ENCODE measurements at regions not wholly inside any gene's neighbourhood (a gene's known extent, or its start where the extent isn't known, plus 50 kb on each side); places are given as distances from the start of the nearest gene placed in this dataset.

DNA sequence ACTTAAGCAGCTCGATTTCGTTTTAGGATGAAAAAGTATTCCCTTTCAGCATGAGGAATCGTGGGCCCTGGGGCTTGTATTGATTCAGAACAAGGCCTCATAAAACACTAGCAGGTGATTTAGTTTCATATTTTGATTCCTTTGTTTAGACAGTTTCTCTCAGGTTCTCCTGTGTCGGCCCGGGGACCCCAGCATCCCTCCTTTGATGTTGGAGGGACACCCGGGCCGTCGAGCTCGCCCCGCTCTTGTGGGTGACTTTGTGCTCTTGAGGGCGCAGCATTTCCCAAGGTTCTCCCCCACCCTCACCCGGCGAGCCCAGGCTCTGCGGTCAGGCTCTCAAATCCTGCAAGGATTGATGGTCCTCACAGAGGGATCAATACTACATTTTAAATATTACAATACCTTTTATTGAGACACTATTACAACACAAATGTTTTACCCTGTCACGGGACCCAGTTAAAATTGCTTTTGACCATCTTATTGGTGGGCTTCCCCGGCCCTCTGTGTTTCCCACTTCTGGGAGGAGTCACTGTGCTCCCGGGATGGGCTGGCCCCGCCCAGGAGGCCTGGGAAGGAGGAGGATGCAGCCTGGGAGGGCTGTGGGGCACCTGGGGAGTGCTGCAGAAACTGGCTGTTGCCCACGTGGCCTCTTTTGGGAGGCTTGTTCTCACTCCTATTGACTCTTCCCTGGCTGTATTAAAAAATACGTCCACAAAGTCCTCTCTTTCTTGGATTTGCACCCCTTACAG lies 222.6 kb downstream of the INSIG2 start:
- no peak for DNase-seq

DNA sequence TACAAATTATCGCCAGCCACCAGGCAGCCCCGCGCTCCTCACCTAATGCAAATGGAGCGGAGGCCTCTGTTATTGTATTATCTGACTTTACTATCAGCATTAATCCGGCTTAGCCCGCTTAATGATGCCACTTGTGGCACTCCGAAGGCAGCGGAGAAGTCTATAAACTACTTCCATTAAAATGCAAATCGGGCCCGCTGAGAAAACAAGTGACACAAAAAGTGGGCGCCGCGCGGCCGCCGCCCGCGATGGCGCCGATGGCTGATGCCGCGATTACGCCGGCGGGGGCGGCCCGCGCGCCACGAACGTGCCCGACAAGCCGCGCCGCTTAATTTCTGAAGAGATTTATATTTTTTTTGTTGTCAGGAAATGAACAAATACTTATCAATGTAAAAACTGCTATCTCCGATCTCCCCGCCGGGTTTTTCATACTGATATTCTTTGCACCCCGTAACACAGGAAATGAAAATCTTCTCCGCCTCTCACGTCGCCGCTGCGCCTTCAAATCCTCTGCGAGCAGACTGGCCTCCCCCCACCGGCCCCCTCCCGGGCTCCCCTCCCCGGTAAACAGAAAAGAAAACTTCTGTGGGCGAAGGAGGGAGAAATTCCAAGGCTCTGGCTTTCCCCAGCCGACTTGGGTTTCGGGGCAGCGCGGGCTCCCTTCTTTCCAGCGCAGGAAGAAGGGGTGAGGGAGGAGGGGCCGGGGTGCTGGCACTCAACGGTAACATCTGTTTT lies 221.8 kb downstream of the INSIG2 start:
- no peak for DNase-seq

DNA sequence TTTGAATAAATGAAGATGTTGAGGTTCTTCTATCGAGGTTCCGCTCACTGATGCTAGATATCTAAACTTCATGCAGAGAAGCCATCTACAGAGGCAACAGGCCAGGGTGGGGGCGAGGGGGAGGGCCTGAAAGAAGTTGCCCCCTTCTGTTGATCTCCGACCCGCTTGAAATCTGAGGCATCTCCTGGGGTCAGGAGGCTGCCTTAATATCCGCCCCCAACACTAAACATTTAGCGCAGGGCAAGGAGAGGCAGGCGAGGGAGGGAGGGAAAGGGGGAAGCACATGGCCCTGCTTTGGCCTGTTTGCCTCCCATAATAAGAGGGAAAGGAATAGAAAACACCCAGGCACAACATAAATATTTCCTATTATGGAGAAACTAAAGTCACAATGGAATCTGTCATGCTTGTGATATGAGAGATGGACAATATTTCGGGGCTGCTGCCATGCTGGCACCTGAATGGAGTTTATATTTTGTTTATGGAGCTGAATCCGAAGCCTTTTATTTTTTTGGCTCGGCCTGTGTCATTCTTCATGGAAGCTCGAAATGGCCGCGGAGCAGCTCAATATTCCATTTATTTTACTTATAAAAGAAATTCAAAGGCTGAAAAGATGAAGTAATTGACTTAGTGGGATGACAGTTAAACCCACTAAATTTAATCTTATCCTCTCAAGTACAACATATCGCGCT lies 221.1 kb downstream of the INSIG2 start:
- no peak for DNase-seq

DNA sequence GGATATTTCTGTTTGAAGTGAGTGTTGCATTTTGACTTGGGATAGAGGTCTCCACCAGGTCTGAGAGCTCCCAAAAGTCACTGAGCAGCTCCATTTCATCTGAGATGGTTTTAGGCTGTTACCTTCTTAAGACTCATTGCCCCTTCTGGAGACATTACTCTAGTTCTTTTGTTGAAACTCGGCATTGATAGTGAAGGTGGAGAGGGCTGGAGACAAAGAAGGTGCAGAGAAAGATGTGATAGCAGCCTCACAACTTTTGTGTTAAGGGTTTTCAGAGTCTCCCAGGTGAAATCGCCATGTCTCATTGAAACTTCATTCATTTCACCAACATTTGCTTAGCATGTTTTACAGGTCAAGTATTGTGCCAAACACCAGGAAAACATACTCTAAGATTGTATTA lies 219.6 kb downstream of the INSIG2 start:
- DNase-seq: no peak

DNA sequence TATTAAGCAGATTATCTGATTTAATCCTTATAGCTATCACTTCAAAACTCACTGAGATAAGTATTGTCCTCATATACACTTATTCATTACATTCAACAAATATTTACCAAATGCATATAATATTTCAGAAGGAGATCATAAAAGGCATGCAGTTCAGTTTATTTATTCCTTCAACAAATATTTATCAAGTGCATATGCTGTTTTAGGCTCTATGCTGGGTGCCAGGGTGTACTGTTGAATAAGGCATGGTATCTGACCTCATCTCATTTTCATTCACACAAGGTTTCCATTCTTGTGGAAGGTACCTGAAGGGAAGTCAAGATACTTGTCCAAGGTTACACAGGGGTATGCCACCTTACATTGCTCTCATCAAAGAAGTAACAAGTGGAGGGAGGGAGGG lies 213.0 kb downstream of the INSIG2 start:
- DNase-seq: no peak

DNA sequence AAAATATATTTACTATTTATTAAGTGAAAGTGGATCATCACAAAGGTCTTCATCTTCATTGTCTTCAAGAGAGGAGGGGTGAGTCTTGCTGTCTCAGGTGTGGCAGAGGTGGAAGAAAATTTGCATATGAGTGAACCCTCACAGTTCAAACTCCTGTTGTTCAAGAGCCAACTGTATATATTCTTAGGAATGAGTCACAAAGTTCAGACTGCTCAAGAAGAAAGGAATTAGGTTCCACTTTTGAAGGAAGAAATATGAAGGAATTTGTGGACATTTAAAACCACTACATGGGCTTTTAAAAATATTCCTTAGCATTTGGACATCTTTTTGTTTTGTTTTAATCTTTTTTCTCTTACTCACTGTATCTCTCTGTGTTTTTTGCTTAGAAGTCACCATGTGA lies 212.6 kb downstream of the INSIG2 start:
- DNase-seq: no peak

DNA sequence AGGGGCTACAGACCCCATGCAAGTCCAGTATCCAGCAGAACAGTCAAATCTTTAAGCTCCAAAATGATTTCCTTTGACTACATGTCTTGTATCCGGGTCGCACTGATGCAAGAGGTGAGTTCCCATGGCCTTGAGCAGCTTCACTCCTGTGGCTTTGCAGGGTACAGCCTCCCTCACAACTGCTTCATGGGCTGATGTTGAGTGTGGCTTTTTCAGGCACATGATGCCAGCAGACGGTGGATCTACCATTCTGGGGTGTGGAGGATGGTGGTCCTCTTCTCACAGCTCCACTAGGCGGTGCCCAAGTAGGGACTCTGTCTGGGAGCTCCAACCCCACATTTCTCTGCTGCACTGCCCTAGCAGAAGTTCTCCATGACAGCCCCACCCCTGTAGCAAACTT lies 208.4 kb downstream of the INSIG2 start:
- DNase-seq: no peak

DNA sequence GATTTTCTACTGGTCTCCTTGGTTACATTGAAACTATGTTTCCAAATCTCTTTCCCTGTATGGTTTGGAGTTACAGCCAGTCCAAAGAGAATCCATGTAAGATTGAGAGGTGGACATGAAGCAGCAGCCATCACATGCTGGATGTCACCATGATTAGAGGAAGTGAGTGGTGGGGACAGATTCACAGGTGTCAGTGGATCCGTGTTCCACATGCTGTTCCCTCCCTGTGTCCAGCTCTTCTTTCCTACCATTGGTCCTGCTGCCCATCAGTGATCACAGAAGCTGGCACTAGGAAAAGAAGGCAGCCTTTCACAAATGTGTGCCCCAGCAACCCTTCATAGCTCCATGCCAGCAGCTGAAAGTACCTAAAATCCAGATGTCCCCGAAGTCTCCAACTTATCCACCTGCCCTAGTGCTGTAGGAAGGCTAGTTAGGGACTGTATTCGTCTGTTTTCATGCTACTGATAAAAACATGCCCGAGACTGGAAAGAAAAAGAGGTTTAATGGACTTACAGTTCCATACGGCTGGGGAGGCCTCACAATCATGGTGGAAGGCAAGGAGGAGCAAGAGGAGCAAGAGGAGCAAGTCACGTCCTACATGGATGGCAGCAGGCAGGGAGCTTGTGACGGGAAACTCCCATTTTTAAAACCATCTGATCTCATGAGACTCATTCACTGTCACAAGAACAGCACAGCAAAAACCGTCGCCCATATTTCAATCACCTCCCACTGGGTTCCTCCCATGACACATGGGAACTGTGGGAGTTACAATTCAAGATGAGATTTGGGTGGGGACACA lies 207.5 kb downstream of the INSIG2 start:
- no peak for DNase-seq

DNA sequence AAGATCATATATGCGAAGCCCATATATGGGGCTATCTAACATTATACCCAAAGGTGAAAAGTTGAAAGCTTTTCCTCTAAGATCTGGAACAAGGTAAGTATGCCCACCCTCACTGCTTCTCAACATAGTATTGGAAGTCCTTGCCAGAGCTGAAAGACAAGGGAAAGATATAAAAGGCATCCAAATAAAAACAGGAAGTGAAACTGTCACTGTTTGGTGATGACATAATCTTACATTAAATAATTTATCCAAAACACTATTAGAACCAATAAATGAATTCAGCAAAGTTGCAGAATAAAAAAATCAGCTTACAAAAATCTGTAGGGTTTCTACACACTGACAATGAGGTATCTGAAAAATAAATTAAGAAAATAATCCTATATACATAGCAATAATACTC lies 205.8 kb downstream of the INSIG2 start:
- no peak for DNase-seq

DNA sequence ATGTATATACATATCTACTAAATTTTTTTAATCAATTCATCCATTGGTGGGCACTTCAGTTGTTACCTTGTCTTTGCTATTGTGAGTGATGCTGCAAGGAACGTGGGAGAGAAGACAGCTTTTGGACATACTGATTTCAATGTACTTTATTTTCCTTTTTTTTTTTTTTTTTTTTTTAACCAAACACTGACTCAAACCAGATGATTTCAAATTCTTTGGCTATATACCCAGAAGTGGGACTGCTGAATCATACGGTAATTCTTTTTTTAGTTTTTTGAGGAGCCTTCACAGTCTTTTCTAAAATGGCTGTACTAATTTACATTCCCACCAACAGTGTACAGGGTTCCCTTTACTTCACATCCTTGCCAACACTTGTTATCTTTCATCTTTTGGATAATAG lies 204.7 kb downstream of the INSIG2 start:
- no peak for DNase-seq

DNA sequence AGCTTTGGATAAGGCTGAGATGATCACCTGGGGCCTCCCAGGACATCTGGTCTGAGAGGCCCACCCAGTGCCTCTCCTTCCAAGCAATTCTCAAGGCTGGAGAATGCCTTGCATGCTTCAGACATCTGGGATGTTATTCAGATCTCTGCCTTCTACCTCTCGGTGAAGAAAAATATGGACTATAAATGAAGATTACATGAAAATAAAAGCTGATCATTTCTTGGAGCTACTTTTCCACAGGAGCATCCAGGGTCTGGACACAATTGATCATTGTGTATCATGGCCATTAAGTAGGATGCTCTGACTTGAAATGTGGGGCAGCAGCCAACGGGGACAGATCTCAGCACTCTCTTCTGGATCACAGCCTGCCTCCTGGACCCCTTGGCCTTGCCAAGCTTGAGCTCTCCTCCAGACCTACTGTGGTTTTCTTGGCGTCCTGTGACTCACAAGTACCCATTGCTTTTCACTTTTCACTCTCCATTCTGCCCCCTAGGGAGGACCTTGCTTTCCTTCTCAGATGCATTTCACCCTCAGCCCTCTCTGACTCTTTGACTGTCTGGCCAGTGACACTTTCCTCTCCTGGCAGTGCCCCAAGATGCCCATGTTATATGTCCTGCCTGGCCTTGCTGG lies 203.1 kb downstream of the INSIG2 start:
- DNase-seq: no peak

DNA sequence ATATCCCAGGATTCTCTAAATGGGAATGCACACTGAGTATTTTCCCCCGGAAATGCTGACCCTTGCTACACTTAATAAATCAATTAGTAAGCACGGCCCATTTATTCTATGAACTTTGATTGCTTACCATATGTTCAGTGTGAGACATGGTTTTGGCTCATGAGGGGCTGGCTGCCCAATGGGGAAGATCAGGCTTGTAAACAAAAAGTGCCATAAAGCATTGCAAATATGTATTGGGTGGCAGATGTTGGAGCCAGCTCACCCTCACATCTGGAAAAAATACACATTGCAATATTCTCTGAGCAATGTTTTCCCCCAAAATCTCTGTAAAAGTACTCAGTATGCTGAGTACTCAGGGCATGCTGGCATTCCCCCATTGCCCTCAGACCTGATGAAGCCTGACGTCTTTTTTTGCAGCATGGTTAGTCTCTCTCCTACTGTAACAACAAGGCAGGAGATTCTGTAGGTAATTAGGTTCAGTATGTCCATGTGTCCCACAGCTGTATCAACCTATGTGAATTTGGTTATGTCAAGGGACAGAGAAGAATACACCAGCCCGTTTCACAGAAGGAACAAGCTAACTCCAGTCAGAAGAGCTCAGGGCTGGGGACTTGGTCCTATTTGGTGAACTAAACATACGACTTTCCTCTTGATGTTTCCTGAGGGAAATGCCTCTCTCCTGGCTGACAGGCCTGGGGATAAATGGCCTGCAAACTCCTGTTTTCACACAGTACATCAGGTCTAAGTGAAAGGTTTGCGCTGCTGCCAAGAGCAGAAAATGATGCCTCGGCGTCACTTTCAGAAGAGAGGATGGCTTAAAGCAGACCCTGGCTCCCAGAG lies 202.4 kb downstream of the INSIG2 start:
- no peak for DNase-seq

DNA sequence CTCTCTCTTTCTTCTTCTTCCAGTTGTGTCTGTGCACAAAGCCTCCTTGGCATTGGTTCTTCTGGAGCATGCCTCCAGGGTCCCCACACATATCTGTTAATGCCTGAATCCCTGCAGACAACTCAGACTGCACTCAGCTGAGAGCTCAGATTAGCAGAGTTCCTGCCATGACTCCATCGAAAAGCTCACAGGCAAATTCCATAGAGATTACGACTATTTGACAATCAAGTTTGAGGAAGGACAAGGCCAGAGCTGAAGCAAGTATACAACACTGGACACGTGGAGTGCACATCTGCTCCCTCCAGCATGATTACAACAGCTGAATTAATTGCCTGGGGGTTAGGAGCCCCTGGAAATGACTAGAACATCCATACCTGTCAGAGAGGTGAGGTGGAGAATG lies 190.7 kb downstream of the INSIG2 start:
- no peak for DNase-seq

DNA sequence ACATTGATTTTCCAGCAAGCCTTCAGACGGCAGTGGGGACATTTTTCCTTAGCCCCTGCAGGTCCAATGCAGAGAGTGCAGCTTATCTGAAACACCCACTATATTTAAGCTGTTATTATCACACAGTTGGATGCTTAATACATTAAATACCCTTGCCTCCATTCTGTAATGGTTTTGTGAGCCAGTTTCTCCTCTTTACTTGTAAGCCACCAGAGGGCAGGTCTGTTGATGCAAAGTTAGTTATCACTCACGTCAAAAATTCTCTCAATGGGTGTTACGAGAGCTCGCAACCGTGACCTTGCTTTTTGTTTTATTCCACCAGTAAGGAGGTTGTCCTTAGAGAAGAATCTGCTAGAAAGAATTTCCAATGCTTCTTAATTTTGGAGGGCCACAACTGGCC lies 189.8 kb downstream of the INSIG2 start:
- no peak for DNase-seq

DNA sequence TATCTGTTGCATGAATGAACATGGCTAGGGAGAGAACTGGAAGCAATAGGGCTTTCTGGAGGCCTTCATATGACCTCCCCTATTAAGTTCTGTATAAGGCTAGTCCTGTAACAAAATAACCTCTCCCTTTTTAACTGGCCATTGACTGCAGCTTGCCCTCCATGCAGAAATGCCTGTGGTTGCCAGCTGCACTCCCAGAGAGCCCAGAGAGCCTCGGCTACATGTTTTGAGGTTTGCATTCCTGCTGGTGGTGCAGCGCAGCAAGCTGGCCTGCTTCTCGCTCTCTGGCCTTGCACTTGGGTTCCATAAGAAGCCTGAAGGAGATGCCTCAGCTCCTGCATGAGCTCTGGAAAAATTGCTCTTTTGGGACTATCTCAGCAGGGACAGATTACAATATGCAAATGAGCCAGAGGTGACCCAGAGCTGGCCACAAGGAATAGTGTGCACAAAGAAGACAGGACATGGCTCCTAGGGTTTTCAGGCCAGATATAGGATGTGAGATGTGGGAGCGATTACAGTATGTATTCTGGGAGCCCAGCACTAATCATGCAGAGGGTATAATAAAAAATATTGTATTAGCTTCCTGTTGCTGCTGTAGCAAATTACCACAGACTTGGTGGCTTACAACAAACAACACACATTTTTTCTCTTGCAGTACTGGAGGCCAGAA lies 186.7 kb downstream of the INSIG2 start:
- no peak for DNase-seq

DNA sequence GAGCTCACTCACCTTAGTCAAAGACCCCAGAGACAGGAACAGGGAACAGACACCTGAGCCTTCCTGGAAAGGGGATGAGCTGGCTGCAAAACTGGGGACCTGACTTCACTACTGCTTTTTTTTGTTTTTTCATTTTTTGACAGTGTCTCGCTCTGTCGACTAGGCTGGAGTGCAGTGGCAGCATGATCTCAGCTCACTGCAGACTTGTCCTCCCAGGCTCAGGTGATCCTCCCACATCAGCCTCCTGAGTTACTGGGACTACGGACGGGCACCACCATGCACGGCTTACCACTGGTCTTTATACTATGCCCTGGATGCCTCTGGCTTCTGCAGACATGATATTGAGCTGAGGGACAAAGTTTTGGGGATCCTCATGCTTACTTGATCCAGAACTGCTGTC lies 184.1 kb downstream of the INSIG2 start:
- no peak for DNase-seq

DNA sequence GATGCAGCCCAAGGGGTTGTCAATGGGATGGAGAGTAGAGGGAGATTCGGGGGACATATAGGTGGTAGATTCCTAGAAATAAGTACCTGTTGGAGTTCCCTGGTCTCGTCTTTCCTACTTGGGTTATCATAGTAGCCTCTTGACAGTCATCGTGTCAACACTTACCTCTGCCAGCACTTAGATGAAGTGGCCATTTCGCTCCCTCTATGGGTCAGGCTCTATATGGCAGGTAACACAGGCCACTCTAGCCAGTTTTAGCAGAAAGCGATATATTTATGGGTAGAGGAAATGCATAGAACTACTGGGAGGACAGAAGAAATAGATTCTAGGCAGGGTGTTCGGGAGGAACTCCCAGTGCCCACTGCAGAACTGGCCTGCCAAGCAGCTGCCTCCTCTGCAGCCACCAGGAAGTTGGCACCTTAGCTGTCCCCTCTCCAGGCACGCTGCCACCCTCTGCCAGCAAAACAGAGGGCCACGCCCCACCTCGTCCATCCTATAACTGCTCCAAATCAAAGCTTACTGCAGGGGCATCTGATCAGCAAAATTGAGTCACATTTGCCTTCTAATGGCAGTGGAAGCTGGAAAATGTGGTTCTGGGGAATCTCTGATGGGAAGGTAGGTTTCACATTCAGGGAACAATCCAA lies 181.3 kb downstream of the INSIG2 start:
- no peak for DNase-seq

DNA sequence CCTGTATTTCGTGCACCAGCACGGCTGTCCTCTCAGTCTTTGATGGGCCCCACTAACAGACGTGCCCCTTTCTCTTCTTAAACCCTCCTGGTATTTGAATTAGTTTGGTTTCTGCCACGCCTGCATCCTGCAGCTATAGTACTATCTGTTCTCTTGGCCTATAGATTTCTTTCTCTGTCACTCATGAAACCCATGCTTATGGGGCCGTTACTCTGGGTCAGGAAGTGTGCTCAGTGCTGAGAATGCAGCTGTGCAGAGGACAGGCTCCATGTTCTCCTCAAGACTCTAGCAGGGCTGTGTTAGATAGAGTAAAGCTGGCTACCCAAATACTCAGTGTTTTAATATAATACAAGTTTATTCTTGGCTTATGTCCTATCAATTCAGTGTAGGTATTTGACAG lies 180.0 kb downstream of the INSIG2 start:
- no peak for DNase-seq

DNA sequence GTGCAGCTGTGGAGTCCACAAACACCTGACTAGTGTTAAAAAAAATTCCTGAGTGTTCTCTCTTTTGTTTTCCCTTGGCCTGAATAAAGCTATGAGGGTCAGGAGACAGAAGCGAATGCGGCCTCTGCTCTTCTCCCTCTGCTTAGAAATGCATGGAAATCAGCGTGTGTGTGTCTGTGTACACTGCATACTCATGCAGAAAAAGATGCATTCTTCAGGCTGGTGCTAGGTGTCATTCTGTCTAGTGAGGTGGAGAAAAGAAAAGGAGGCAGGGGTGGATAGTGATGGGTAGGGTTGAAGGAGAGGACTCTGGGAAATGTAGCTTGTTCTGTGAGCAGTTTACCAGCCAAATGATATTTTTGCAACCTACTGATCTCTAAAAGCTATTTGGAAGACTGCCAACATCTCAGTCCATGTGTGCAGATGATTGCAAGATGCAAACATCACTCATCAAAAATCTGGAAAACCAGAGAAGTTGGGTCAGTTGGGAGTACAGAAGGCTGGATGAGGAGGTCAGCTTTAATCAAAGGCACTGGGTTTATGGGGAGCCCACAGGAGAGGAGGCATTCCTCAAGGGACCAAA lies 177.7 kb downstream of the INSIG2 start:
- no peak for DNase-seq

Measured in COR-L47 (cell line).